ENCODE measurements at regions not wholly inside any gene's neighbourhood (a gene's known extent, or its start where the extent isn't known, plus 50 kb on each side); places are given as distances from the start of the nearest gene placed in this dataset.

- DNase-seq (ENCODE audit: insufficient read length, low spot score) (no peak), FAIRE-seq (no peak)
- no peak for TF ChIP-seq CTCF (IDR thresholded peaks at IDR 0.05; ENCODE audit: insufficient read depth, missing control alignments)
Measured at GRCh38 chr3:89038869-89039268, 68.6 kb upstream of the EPHA3 start.

DNA sequence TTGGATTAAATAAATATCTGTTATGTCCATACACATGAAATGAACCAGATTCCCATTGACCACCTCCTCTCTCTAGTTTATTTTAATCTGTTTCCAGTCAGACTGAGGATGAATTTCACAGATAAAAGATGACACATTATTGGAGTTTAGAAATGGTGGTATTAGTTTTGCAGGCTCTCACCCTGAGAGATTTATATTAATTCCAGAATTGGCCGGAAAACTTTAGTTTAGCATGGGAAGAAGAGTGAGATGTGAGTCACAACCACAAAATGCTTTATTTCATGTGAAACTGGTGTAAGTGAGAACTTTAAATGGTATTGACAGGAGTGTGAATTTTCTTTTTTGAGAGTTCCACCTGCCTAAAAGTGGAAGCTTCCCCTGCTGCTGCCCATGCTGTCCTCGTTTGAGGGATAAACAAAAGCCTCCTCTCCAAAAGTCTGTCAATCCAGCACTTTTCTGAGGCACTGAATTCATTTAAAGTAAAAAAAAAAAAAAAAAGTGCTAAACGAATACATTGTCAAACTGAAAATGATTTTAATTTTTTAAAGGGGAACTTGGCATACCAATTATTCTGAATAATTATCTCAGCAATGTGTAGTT is 65.1 kb upstream of the EPHA3 start:
- no peak for DNase-seq (ENCODE audit: insufficient read length, low spot score)
- TF ChIP-seq CTCF (IDR thresholded peaks at IDR 0.05; ENCODE audit: insufficient read depth, missing control alignments): no peak
- FAIRE-seq: no peak

- no peak for TF ChIP-seq CTCF (IDR thresholded peaks at IDR 0.05; ENCODE audit: insufficient read depth, missing control alignments)
- no peak for DNase-seq (ENCODE audit: insufficient read length, low spot score)
- no peak for FAIRE-seq
Measured at GRCh38 chr3:89043406-89043932, 64.0 kb upstream of the EPHA3 start.

DNA sequence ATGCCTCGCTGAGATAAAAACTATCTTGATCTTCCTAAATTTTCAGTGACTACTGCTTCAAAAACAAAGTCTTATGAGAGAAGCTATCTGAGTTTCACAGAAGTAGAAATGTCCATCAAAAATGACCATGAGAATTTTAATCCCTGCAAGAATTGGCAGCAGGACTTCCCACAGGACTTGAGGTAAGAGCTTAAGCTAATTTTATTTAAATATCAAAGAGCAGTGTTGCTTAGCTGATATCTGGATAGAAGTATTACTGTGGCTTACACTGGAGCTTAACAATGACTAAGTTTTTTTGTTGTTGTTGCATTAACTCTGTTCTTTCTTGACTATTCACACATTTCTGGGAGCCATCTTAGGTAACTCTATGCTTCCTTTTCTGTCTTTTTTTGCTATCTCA is 60.8 kb upstream of the EPHA3 start:
- no peak for DNase-seq (ENCODE audit: insufficient read length, low spot score)
- FAIRE-seq: no peak
- TF ChIP-seq CTCF (IDR thresholded peaks at IDR 0.05; ENCODE audit: insufficient read depth, missing control alignments): no peak

DNA sequence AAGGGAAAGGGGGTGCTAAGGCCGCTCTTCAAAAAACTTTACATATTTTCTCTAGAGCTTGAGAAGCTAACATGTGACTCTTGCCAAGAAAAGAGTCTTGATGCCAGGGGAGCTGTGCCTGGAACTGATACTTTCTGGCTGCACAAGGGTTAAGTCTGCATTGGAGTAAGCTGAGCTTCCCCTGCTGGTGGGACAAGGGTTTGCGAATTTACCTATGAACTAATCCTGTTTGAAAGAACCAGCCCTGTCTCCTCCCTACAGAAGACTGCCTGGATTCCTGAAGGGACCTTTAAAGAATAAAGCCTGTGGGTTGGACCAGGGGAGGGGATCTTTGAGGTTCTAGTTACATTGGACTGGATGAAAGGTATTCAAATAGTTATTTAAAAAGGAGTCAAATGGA is 58.3 kb upstream of the EPHA3 start:
- no peak for FAIRE-seq
- DNase-seq (ENCODE audit: insufficient read length, low spot score): no peak
- peak; percentile 13 for TF ChIP-seq CTCF (IDR thresholded peaks at IDR 0.05; ENCODE audit: insufficient read depth, missing control alignments)

- no peak for DNase-seq (ENCODE audit: insufficient read length, low spot score)
- no peak for FAIRE-seq
- TF ChIP-seq CTCF (IDR thresholded peaks at IDR 0.05; ENCODE audit: insufficient read depth, missing control alignments): no peak
Measured at GRCh38 chr3:89052386-89052785, 55.0 kb upstream of the EPHA3 start.

GRCh38 chr3:89057398-89057797 is 50.0 kb upstream of the EPHA3 start:
- TF ChIP-seq CTCF (IDR thresholded peaks at IDR 0.05; ENCODE audit: insufficient read depth, missing control alignments): no peak
- FAIRE-seq: no peak
- no peak for DNase-seq (ENCODE audit: insufficient read length, low spot score)

Measured in D721Med (cell line).